ENCODE measurements at regions not wholly inside any gene's neighbourhood (a gene's known extent, or its start where the extent isn't known, plus 50 kb on each side); places are given as distances from the start of the nearest gene placed in this dataset.

GRCh38 chr18:77560341-77560992, 310.8 kb downstream of the GALR1 start:
- no peak overlapping the region for H3K27ac ChIP-seq (ENCODE audit: insufficient read depth, low read length)
- no peaks in the 10 kb centered on the region for H3K27me3 ChIP-seq (ENCODE audit: control insufficient read depth, insufficient read depth, low read length)
- TF ChIP-seq, protein P1, sequence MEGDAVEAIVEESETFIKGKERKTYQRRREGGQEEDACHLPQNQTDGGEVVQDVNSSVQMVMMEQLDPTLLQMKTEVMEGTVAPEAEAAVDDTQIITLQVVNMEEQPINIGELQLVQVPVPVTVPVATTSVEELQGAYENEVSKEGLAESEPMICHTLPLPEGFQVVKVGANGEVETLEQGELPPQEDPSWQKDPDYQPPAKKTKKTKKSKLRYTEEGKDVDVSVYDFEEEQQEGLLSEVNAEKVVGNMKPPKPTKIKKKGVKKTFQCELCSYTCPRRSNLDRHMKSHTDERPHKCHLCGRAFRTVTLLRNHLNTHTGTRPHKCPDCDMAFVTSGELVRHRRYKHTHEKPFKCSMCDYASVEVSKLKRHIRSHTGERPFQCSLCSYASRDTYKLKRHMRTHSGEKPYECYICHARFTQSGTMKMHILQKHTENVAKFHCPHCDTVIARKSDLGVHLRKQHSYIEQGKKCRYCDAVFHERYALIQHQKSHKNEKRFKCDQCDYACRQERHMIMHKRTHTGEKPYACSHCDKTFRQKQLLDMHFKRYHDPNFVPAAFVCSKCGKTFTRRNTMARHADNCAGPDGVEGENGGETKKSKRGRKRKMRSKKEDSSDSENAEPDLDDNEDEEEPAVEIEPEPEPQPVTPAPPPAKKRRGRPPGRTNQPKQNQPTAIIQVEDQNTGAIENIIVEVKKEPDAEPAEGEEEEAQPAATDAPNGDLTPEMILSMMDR (conservative IDR thresholded peaks at IDR 0.05 in 1 of 2, IDR thresholded peaks at IDR 0.05 in 1 of 2; ENCODE audit: low read depth in 1 of 2, low read length in 2 of 2): no peak
- TF ChIP-seq EZH2 (IDR thresholded peaks at IDR 0.05; ENCODE audit: low read length, missing control alignments): no peak
- H3K4me2 ChIP-seq (ENCODE audit: extremely low read depth, insufficient read depth, low read length): no peak overlapping the region
- no peak overlapping the region for H3K4me3 ChIP-seq (replicated peaks in 1 of 4; ENCODE audit: control extremely low read depth in 1 of 4, insufficient read depth in 1 of 4, low read depth in 3 of 4, low read length in 4 of 4)
- no peaks in the 10 kb centered on the region for H3K4me1 ChIP-seq (ENCODE audit: control insufficient read depth, extremely low read depth, insufficient read depth, low read length)
- no peak overlapping the region for H3K9ac ChIP-seq (ENCODE audit: insufficient read depth, low read length)
- no peaks in the 10 kb centered on the region for H4K20me1 ChIP-seq (ENCODE audit: control insufficient read depth, extremely low read depth, insufficient read depth, low read length)
- H2AFZ ChIP-seq (ENCODE audit: low read length): no peak overlapping the region
- no peaks in the 10 kb centered on the region for H3K79me2 ChIP-seq (ENCODE audit: control insufficient read depth, insufficient read depth, low read length)
- H3K9me3 ChIP-seq (ENCODE audit: control insufficient read depth, insufficient read depth, low read depth, low read length): no peaks in the 10 kb centered on the region
- H3K36me3 ChIP-seq (ENCODE audit: control insufficient read depth, insufficient read depth, low read length): no peaks in the 10 kb centered on the region
- DNase-seq (ENCODE audit: low read depth in 2 of 2): no peak

- Histone ChIP-seq H4K20me1 (ENCODE audit: control insufficient read depth, extremely low read depth, insufficient read depth, low read length) (no peaks in the 10 kb centered on the region), H3K9me3 (ENCODE audit: control insufficient read depth, insufficient read depth, low read depth, low read length) (no peaks in the 10 kb centered on the region), H3K4me2 (ENCODE audit: extremely low read depth, insufficient read depth, low read length) (no peak overlapping the region), H3K27ac (ENCODE audit: insufficient read depth, low read length) (no peak overlapping the region), H3K4me1 (ENCODE audit: control insufficient read depth, extremely low read depth, insufficient read depth, low read length) (no peaks in the 10 kb centered on the region), H3K27me3 (ENCODE audit: control insufficient read depth, insufficient read depth, low read length) (no peaks in the 10 kb centered on the region), H3K36me3 (ENCODE audit: control insufficient read depth, insufficient read depth, low read length) (no peaks in the 10 kb centered on the region), H3K9ac (ENCODE audit: insufficient read depth, low read length) (no peak overlapping the region), H3K4me3 (replicated peaks in 1 of 4; ENCODE audit: control extremely low read depth in 1 of 4, insufficient read depth in 1 of 4, low read depth in 3 of 4, low read length in 4 of 4) (no peak overlapping the region), H2AFZ (ENCODE audit: low read length) (no peak overlapping the region), H3K79me2 (ENCODE audit: control insufficient read depth, insufficient read depth, low read length) (no peaks in the 10 kb centered on the region)
- TF ChIP-seq, protein P1 (conservative IDR thresholded peaks at IDR 0.05 in 1 of 2, IDR thresholded peaks at IDR 0.05 in 1 of 2; ENCODE audit: low read depth in 1 of 2, low read length in 2 of 2): no peak
- no peak for TF ChIP-seq EZH2 (IDR thresholded peaks at IDR 0.05; ENCODE audit: low read length, missing control alignments)
- DNase-seq (ENCODE audit: low read depth in 2 of 2): no peak
Observed at GRCh38 chr18:77566604-77567003, 317.0 kb downstream of the GALR1 start.

DNA sequence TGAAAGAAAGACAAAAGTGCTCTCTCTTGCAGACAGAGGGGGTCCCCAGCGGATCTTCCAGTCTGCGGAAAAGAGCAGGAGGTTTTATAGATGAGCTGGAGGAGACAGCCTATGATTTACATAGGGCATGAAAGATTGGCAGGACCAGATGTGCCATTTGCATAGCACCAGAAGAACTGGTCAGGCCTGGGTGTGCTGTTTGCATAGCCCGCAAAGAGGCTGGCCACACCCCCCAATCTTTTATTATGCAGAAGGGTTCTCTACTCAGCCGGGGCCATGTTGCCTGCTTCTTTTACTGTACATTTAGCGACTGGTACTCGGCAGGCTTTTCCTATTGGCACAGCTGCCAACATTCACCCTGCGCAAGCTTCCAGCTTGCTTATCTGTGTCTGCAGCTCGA, 317.6 kb downstream of the GALR1 start:
- no peak for TF ChIP-seq EZH2 (IDR thresholded peaks at IDR 0.05; ENCODE audit: low read length, missing control alignments)
- TF ChIP-seq, protein P1 (conservative IDR thresholded peaks at IDR 0.05 in 1 of 2, IDR thresholded peaks at IDR 0.05 in 1 of 2; ENCODE audit: low read depth in 1 of 2, low read length in 2 of 2): no peak
- Histone ChIP-seq H4K20me1 (ENCODE audit: control insufficient read depth, extremely low read depth, insufficient read depth, low read length) (no peaks in the 10 kb centered on the region), H3K9me3 (ENCODE audit: control insufficient read depth, insufficient read depth, low read depth, low read length) (no peaks in the 10 kb centered on the region), H3K9ac (ENCODE audit: insufficient read depth, low read length) (no peak overlapping the region), H3K4me1 (ENCODE audit: control insufficient read depth, extremely low read depth, insufficient read depth, low read length) (no peaks in the 10 kb centered on the region), H3K79me2 (ENCODE audit: control insufficient read depth, insufficient read depth, low read length) (no peaks in the 10 kb centered on the region), H3K4me3 (replicated peaks in 1 of 4; ENCODE audit: control extremely low read depth in 1 of 4, insufficient read depth in 1 of 4, low read depth in 3 of 4, low read length in 4 of 4) (no peak overlapping the region), H3K27ac (ENCODE audit: insufficient read depth, low read length) (no peak overlapping the region), H3K36me3 (ENCODE audit: control insufficient read depth, insufficient read depth, low read length) (no peaks in the 10 kb centered on the region), H3K4me2 (ENCODE audit: extremely low read depth, insufficient read depth, low read length) (no peak overlapping the region), H2AFZ (ENCODE audit: low read length) (no peak overlapping the region), H3K27me3 (ENCODE audit: control insufficient read depth, insufficient read depth, low read length) (no peaks in the 10 kb centered on the region)
- DNase-seq (ENCODE audit: low read depth in 2 of 2): no peak

Measured in fibroblast of lung (primary cell).